GM21786 (cell line): ENCODE measurements at regions not wholly inside any gene's neighbourhood (a gene's known extent, or its start where the extent isn't known, plus 50 kb on each side); places are given as distances from the start of the nearest gene placed in this dataset.

Source experiments
- ATAC-seq: cut with Tn5 transposase; IDR thresholded peaks from one replicate; pipeline ENCODE4 v1.9.1; 2021; ENCODE audit not compliant: unreplicated experiment

DNA sequence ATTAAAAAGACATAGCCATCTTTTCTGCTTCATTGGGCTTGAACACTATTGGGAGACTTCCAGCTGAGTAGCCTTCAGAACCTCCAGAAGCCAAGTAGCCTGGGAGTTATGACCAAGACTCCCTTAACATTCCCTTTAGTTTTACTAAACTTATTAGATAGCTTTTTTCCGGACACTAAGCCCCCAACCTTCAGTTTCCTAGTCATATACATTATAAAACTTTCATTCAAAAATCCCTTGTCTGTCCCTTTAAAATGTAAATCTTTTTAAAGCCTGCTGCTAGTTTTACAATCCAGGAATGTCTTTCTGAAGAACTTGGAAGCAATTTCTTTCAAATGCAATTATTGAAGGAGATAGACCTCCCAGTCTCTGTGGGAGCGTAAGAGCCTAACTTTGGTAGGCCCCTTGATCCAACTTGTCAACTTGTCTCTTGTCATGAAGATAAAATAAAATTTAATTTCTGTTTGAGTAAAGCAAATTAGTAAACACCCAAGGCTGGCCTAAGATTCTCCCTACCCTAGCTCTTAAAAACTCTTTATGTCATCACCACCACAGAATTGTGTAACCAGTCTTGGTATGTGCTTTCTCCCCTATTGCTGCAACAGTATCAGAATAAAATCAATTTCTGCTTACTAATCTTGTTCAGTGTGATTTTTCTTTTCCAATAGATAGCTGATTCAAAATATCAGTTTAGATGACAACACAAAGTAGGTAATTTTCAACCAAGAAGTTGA lies 796.2 kb downstream of the PLA2G4A start:
- no peak for ATAC-seq

DNA sequence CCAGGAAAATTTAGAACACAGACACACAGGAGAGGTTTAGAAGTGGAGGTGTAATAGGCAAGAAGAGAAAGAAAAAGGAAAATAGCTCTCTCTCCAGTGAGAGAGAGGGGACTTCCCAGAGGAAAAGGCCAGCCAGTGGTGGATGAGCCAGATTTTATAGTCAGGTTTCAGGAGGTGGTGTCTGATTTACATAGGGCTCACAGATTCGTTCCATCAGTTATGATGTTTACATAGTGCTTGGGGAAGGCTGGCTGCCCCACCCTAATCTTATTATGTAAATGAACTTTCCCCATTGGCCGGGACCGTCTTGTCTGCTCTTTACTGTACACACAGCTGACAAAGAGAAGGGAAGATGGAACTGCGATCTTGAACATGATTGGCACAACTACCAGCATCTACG lies 797.3 kb downstream of the PLA2G4A start:
- no peak for ATAC-seq

DNA sequence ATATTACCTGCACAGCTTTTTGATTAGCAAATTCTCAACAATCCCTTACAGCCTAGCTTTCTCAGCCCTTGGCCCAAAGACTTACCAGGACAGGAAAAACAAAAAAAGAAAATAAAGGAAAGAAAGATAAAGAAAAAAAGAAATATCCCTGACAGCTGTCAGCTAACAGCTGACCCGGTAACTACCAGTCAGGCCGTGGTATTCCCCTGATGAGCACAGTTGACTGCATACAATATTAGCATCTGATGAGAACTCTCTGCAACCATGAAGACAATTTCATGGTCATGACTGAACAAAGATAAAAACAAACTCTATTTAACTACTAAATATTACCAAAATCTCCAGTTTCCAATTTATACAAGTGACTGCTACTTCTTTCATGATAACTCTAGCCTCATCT lies 798.8 kb downstream of the PLA2G4A start:
- ATAC-seq: no peak

DNA sequence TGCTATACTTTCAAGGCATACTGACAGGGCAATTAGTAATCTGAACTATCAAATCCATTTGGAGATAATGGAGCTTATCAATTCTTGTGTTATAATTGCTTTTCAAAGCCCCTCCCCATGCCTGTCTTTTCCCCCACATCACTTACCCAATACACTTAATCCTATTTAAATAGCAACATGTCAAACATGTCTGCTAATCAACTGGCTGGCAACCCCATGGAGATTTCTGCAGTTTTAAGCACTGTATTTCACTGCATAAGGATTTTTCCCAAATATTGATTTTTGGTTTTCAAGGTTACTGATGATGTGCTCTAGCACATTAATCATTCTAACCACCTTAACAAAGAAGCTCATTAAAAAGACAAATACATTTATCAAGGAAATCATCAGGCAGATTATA lies 800.3 kb downstream of the PLA2G4A start:
- ATAC-seq: no peak

DNA sequence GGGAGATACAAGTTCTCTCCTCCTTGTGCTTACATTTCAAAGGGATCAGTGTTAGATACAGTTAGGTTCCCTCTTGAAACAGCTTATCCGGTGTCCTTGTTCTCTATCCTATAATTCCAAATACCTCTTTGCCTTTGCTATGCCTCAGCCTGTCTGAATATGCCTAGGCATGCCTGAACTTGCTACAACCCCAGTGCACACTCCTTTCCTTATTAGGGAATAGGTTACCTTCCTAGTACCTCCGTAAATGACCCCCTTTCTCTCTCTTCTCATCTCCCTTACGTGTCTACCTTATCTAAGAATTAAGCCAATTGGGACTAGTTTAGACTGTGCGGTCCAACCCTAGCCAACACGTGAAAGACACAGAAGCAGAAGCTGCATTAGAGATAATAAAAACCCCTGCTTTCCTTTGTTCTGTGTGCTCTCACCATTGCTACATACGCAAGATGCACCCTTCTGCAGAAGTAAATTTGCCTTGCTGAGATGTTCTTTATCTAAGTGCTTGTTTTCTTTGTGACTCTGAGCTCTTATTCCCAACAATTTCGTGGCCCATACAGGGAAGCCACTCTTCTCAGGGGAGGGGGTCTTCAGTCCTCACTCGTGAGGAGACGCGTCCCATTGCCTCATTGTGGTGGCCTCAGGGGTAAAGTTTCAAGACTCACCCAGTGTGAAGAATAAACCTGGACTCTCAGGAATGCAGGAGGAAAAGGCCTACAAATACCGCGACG lies 802.1 kb downstream of the PLA2G4A start:
- ATAC-seq: no peak

DNA sequence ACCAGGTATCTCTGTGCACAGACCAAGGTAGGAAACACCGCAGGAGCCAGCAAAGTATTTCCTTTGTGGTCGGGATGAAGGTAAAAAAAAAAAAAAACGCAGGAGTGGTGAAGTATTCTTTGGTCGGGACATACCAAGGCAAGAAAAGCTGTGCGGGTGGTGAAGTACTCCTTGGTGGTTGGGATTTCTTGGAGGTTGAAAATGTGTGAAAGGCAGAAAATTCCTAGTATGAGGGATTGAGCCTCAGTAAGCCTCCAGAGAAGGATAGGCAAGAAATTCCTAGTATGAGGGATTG lies 802.6 kb downstream of the PLA2G4A start:
- no peak for ATAC-seq

DNA sequence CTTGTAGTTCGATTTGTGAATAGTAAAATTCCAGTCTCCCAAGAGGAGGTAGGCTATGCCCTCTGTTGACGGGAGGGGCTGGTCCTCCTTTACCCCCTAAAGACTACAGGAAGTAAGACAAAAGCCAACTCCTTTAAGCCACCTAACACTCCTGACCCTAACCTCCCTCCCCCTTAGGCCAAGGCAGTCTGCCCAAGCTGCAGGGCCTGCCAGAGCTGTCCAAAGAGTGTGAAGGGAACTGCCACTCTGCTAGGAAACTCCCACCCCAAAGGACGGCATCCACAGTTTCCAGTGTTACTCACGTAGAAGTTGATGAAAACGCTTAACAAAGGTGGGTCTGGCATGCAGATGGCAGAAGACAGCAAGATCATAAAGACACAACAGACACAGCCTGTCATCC lies 803.2 kb downstream of the PLA2G4A start:
- no peak for ATAC-seq

DNA sequence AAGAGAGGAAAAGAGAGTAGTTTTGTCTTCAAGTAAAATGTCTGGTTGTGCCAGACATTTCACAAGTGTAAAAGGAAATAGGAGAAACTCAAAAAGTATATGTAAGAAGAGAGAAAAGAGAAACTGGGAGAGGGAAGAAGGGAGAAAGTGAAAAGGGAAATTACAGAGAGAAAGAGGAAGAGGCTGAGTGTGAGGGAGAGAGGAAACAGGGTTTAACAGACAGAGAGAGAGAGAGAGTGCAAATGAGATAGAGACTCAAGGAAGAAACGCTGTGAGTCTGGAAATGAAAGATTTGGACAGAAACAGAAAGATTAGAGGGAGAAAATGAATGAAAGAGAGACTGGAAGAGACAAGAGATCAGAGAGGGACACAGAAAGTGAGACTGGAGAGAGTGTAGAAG lies 806.2 kb downstream of the PLA2G4A start:
- ATAC-seq: no peak

DNA sequence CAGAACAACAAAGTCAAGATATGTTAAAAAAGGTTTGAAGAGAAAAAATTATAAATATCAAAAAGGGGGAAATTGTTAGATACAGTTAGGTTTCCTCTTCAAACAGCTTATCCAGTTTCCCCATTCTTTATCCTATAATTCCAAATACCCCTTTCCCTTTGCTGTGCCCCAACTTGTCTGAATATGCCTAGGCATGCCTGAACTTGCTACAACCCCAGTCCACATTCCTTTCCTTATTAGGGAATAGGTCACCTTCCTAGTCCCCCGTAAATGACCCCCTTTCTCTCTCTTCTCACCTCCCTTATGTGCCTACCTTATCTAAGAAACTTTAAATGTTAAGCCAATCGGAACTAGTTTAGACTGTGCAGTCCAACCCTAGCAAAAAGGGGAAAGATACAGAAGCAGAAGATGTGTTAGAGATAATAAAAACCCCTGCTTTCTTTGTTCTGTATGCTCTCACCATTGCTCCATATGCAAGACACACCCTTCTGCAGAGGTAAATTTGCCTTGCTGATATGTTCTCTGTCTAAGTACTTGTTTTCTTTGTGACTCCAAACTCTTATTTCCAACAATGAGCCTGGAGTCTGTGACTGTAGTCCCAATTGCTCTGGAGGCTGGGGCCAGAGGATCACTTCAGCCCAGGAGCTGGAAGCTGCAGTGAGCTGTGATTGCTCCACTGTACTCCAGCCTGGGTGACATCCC lies 810.1 kb downstream of the PLA2G4A start:
- no peak for ATAC-seq

DNA sequence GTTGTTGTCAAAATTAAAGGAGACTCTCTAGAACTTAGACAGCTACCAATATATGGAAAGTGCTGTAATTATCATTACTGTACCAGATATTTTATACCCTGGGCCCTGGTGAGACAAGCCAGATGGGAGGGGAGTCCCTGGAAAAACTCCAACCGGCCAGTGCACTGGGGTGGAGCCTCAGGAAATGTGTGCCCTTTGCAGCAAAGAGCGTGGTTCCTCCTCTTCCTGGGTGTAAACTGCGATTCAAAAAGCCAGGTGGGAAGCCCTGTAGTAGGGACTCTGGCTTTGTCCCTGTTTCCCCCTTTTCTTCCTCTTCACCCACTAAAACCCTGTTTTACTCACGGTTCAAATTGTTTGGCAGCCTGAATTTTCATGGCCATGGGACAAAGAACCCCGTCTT lies 812.3 kb downstream of the PLA2G4A start:
- ATAC-seq: no peak

DNA sequence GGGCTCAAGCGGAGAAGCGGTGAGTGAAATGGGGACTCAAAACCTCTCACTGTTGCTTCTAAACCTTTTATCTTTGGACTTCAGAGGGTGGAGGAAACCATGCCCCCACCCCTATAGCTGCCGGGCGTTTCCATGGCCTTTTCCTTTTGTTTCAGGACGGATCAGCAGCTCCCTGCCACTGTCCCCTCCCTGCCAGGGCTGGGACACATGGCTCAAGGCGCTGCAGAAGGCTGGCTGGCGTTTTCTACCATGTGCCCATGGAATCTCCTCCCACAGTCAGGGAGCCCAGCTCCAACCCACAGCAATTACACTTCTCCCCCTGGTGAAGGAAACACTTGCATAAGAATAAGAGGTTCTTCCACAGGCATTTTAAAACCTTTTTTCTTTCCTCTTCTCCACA lies 812.7 kb downstream of the PLA2G4A start:
- ATAC-seq: no peak

DNA sequence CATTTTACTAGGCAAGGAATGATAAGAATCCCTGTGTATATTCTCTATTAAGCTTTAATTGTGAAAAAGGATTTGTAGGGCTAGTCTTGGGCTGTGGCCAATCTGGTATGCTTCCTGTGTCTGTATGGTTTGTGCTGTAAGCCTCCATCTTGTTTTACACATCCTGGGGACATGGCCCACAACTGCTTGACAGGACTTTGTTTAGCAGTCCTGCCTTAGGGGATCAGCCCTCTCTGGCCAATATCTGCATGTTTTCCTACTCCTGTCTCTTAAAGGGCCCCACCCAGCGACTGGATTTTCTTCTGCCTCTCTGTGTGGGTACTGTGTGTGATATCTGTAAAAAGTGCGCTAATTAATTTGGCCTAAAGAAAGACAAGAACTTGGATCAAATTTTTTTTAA lies 813.2 kb downstream of the PLA2G4A start:
- ATAC-seq: no peak

DNA sequence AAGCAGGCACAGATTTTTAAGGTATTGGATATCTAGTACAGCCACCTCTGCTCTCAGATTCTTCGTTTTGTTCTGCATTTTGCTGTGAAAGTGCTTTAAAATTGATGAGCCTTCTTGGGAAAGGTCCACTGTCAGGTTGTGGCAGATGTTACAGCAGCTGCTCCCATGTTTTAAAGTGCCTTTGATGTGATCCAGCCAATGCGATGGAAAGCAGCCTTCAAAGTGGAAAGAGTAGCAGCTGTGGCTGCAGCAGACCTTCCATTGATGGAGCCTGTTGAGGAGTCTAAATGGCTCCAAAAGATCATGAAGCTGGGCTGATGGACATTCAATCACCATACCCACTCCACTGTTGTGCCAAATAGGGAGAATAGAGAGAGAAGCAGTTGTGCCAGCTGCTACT lies 816.9 kb downstream of the PLA2G4A start:
- no peak for ATAC-seq

DNA sequence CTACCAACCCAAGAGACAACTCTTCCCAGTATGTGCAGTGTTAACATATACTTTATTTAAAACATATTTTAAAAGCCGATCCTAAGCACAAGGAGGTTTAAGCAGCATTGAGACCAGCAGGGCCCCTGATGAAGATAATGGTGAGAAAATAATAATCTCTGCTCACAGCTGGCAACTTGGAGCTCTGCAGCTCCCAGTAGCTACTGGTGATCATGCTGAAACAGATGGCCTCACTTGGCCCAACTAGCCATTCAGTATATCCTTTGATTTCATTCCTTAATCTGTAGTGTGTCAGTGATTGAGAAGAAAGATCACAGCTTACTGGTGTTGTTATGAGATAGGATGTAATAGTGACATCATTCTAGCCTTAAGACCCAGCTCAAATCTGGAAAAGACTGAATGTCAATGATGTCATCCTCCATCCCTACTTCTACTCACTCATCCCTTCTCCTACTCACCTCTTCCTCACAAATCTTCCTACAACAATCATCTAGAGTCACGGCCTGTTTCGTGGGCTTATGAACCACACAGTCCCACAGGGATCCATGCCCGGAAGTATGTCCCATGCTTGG lies 817.9 kb downstream of the PLA2G4A start:
- no peak for ATAC-seq

DNA sequence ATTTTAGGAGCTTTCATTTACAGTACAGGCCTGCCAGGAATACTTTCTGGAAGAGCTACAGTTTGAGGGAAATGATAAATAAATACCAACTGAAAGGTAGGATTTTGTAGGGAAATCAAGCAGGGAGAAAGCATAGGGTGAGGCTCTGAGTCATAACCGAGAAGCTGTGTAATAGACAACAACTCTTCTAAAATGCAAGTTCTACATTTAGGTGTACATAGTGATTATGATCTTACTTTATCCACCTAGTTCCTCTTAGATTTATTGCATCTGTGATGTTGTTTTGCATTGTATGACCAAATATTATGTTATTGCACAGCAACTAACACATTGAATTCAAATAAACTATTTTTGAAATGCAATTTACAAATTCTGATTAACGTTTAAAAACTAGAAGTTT lies 819.3 kb downstream of the PLA2G4A start:
- ATAC-seq: no peak

DNA sequence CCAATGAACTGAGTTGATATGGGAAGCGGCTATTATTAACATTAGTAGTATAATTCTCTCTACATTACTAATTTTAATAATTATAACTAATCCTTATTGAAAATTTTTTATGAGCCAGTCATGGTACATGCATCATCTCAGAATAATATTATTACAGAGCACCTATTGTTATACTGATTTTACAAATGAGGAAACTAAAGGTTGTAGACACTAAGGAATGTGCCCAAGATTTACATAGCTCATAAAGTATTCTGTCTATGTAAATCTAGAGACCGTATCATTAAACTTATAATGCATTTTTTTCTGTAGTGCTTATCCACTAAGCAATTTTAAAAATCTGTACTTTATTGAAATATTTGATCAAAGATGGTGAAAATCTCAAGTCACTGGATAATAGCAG lies 825.9 kb downstream of the PLA2G4A start:
- no peak for ATAC-seq

DNA sequence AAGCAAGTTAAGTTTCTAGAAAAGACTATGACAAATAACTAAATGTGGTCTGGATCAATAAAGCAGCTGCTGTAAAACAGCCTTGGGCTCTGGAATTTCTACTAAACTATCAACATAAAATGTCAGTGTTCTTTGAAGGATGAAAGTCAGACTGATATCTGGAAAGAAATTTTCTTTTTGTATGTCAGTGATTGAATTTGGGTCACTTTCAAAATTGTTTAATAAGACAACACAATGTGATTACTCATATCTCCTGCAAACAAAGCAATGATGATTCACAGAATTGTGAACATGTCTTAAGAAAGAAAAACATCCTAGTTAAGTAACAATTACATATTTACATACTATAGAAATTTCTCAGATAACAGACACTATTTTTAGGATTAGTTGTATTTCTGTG lies 826.4 kb downstream of the PLA2G4A start:
- ATAC-seq: no peak

DNA sequence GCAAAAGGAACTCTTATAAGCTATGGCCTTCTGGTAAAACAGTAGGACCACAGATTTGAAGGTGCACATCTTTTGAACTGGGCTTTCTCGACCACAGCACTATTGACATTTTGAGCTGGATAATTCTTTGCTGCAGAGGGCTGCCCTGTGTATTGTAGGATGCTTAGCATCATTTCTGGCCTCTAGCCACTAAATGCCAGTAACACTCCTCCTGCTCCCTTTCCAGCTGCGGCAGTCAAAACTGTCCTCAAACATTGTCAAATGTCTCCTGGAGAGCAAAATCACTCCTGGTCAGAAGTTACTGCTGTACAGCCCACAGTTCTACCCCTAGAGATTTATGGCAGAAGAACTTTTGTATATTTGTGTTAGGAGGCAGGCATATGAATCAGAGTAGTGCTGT lies 836.7 kb downstream of the PLA2G4A start:
- ATAC-seq: no peak

DNA sequence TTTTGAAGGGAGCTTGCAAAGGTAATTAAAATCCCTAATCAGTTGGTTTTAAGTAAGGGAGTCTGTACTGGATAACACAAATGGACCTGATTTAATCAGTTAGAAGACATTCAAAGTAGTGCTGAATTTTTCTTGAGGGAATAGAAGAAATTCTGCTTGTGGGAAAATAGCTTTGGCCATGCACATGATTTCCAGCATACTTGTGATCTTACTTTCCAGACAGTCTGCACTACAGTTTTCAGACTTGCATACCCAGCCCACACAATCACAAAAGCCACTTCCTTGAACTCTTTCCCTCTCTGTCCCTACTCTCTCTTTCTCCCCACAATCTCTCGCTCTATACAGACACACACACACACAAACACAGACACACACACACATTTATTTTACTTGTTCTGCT lies 852.1 kb downstream of the PLA2G4A start:
- ATAC-seq: no peak

DNA sequence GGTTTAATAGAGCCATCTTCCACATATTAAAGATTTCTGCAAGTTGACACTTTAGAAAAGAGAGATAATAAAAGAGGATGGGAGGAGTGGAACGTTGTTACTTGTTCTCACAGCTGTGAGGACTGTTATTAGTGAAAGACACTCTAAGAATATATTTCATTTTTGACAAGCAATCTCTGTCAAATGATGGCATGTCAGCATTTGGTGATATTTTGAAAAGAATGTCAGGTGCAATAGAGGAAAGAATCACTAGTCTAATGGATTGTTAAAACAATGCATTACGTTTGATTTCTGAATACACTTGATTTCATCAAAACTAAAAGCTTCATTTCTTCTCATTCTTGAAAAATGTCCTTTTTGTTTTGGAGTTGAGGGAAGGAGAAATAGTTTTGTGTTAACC lies 853.4 kb downstream of the PLA2G4A start:
- ATAC-seq: no peak

DNA sequence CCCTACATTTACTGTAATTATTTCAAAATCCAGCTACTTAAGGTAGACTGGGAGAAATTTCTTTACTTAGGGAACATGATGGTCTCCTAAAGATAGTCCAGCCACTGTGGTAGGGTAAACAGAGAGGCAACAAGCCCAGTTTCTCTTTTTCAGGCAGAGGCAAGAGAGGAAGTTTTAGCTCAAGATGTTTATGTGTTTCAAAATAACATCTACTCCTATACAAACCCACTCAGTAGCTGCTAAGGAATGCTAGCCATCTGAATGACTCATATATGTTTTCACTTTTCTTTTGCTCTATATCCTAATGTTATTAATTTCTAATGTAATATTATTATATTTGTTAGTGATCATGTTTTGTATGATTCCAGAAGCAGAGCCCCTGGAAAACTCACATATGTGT lies 856.6 kb downstream of the PLA2G4A start:
- no peak for ATAC-seq

DNA sequence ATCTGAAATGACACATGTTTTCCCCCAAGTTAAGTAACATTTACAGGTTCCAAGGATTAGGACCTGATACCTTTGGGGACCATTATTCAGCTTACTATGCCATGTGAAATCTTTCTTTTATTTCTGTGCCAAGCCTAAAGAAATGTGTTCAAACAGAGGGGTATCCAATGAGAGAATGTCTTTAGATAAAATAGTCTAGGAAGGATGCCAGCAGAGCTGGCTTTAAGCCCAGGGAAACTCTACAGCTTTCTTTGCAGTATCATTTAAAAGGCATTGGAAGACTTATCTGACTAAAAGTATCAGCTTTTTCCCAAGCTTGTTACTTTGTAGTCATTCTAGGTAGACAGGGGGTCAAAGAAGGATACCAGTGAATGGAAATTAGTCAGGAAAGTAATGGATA lies 860.4 kb downstream of the PLA2G4A start:
- ATAC-seq: no peak
